AG10803 (cell line): ENCODE measurements at regions not wholly inside any gene's neighbourhood (a gene's known extent, or its start where the extent isn't known, plus 50 kb on each side); places are given as distances from the start of the nearest gene placed in this dataset.

Source experiments
- DNase-seq: peaks from one replicate; pipeline ENCODE4 v3.0.0; 2010; ENCODE audit warnings: low read depth
- H3K4me3 ChIP-seq: 2 replicates; pipeline ENCODE4 v1.5.1; 2011; ENCODE audit warnings: mild to moderate bottlenecking, low read length, control low read depth
- CTCF ChIP-seq: conservative IDR thresholded peaks from 2 replicates; pipeline ENCODE4 v1.5.1; 2011; ENCODE audit warnings: mild to moderate bottlenecking, low read length, control low read depth, inconsistent platforms

- TF ChIP-seq CTCF, result no peak
- no peak for DNase-seq
- no peak overlapping the region for H3K4me3 ChIP-seq
These were observed 240.2 kb upstream of the PTBP2 start for GRCh38 chr1:96481409-96481808.

DNA sequence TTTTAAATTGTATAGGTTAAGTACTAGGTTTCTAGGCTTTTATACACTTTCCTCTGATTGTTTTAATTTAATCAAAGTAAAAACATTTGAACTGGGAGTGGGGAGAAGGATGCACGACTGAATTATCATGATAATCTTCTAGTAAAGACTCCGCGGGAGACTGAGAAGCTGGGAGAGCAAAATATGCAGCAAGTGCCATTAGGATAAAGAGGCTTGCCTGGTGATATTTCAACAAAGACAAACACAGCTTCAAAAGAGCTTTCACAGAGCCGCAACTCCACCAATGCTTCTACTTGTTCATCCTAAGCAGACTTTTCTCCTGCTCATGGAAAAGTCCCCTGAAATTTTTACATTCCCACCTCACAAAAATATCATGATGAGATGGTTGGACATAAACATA, 239.0 kb upstream of the PTBP2 start:
- TF ChIP-seq CTCF, result no peak
- H3K4me3 ChIP-seq, result no peak overlapping the region
- no peak for DNase-seq

GRCh38 chr1:96487394-96487793, 234.2 kb upstream of the PTBP2 start:
- DNase-seq, result peak; percentile 54
- H3K4me3 ChIP-seq, result no peak overlapping the region
- no peak for TF ChIP-seq CTCF

- no peak overlapping the region for H3K4me3 ChIP-seq
- peak; percentile 31 for DNase-seq
- TF ChIP-seq CTCF, result no peak
These were observed 233.6 kb upstream of the PTBP2 start for GRCh38 chr1:96487971-96488370.

DNA sequence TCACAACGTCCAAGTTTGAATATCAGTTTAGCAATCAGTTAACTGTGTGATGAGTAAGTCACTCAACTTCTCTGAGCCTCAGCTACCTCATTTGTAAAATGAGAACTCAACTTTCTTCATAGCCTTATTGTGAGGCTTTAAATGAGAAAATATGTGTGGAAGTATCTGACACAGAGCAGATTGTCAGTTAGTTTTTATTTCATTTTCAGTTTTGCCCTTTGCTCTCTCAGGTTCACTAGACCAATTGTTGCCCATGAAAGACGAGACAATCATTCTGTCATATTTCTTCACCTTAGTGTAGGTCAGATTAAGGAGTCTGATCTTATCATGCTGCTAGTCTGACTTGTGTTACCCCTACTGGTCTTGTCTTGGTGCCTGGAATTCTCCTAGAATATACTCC, 232.8 kb upstream of the PTBP2 start:
- no peak for DNase-seq
- no peak for TF ChIP-seq CTCF

DNA sequence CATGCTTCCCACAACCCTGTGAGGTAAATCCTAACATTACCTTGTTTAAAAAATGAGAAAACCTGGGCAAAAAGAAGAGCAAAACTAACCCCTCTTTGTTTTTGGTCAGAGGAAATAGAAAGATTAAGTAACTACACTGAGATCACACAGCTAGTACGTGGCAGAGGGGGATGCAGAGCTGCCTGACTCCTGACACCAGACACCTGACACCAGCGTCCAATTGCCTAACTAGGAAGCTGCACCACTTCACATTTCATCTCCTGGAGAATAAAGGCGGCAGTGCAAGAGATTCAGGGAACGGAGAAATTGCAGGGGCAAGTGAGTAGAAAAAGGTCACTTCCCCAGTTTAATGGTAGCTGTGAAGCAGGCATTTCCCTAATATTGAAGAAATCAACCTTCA, 229.3 kb upstream of the PTBP2 start:
- no peak for TF ChIP-seq CTCF
- no peak overlapping the region for H3K4me3 ChIP-seq
- no peak for DNase-seq

More for the DNA sequence above, 232.8 kb upstream of the PTBP2 start:
- H3K4me3 ChIP-seq, result no peak overlapping the region

DNA sequence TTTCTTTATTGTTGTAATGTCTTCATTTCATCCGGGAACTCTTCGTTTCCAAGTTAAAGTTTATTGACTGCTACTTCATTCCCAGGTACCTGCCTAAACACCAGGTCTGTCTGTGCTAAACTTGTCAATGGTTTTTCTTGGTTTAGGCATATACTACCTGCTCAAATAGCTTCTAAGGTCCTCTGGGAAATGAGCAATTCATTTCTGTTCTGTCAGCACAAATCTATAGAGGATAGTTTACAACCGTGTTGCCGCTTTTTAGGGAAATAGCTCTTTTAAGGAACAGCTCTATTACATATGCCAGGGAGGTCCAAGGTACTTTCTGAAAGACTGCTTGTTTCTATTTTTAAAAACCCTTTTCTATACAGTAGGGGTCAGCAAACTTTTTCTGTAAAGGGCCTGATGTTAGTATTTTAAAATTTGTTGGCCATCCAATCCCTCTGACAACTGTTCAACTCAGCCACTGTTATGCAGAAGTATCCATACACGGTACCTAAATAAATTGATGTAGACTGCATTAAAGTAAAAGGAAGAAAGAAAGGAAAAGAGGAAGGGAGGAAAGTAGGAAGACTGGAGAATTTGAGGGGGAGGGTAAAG, 222.7 kb upstream of the PTBP2 start:
- TF ChIP-seq CTCF, result no peak
- no peak for DNase-seq
- no peak overlapping the region for H3K4me3 ChIP-seq
